ENCODE measurements at regions not wholly inside any gene's neighbourhood (a gene's known extent, or its start where the extent isn't known, plus 50 kb on each side); places are given as distances from the start of the nearest gene placed in this dataset.

DNA sequence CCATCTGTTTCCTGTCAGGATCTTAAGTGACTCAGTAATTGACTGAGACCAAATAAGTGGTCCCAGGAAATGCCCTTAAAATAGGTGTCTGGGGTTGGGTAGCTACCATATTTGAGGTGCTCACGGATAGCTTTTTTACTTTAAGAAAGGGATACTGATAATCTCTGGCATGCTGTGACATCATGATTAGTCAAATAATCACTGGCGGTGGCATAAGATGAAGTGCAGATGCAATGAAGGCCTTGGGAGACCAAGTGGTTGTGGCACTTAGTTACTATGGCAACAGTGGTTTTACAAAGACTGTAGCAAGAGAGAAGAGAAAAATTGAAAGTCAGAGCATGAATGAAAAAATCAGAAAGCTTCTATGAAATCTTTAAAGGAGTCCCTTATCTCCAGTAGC lies 114.5 kb upstream of the SLIT2 start:
- Mint-ChIP-seq H3K27me3 (ENCODE audit: low read depth) (no peaks in the 10 kb centered on the region), H3K4me1 (no peaks in the 10 kb centered on the region), H3K9me3 (peaks cover 17% of the 10 kb centered on the region), H3K27ac (no peak overlapping the region), H3K4me3 (no peak overlapping the region), H3K36me3 (ENCODE audit: low read depth) (peaks cover 3% of the 10 kb centered on the region)
- TF ChIP-seq CTCF (IDR thresholded peaks at IDR 0.05; ENCODE audit: unreplicated experiment in 3 of 3), result no peak

DNA sequence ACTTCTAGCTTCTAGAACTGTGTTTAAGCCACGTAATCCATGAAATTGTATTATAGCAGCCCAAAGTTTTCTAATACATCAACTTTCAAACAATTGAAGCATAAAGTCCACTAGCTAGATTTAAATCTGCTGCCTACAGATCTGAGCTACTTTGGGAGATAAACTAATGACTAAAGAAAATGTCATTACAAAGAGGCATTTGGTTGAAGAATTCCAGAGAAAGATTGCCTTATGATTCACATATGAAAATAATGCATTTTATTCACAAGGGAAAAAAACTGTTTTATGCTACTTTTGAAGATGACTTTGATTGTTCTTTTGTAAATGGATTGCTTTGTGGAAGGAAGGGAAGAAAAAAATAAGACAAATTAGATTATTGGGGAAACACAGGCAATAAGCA lies 124.1 kb upstream of the SLIT2 start:
- Mint-ChIP-seq H3K36me3 (ENCODE audit: low read depth) (no peaks in the 10 kb centered on the region), H3K9me3 (no peaks in the 10 kb centered on the region), H3K27me3 (ENCODE audit: low read depth) (no peaks in the 10 kb centered on the region), H3K27ac (no peak overlapping the region), H3K4me3 (no peak overlapping the region), H3K4me1 (no peaks in the 10 kb centered on the region)
- TF ChIP-seq CTCF (IDR thresholded peaks at IDR 0.05; ENCODE audit: unreplicated experiment in 3 of 3), result no peak

- no peak overlapping the region for H3K27ac Mint-ChIP-seq
- H3K36me3 Mint-ChIP-seq (ENCODE audit: low read depth), result no peaks in the 10 kb centered on the region
- H3K4me3 Mint-ChIP-seq, result no peak overlapping the region
- no peaks in the 10 kb centered on the region for H3K9me3 Mint-ChIP-seq
- H3K27me3 Mint-ChIP-seq (ENCODE audit: low read depth), result no peaks in the 10 kb centered on the region
- no peak for TF ChIP-seq CTCF (IDR thresholded peaks at IDR 0.05; ENCODE audit: unreplicated experiment in 3 of 3)
- no peaks in the 10 kb centered on the region for H3K4me1 Mint-ChIP-seq
Observed at GRCh38 chr4:20126906-20127305, 124.8 kb upstream of the SLIT2 start.

DNA sequence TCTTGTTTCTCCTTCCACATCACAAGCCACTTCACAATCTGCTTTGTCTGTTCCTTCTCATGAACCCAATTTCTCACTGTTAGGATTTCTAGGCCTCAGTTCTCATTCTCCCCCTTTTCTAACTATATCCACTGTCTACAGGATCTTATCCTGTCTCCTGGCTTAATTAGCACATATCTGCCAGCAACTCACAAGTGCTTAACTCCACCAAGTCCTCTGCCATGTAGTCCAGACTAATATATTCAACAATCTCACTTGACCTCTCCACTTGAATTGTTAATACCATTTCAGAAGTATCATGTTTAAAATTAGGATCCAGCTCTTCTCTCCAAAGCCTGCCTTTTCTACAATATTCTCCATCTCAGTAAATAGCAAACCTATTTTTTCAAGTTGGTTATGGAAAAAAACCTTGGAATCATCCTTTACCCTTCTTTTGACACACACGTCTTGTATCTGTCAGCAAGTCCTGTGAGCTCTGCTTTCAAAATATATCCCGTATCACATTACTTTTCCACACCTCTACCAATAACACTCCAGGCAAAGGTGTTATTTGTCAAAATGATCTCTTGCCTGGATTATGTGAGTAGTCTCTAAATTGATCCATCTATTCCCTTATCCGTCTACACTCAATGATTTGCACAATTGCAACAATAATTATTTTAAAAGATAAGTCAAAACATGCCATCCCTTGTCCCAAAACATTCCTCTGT lies 127.2 kb upstream of the SLIT2 start:
- no peaks in the 10 kb centered on the region for H3K27me3 Mint-ChIP-seq (ENCODE audit: low read depth)
- TF ChIP-seq CTCF (IDR thresholded peaks at IDR 0.05; ENCODE audit: unreplicated experiment in 3 of 3), result no peak
- no peak overlapping the region for H3K27ac Mint-ChIP-seq
- no peak overlapping the region for H3K4me3 Mint-ChIP-seq
- H3K36me3 Mint-ChIP-seq (ENCODE audit: low read depth), result no peaks in the 10 kb centered on the region
- no peaks in the 10 kb centered on the region for H3K4me1 Mint-ChIP-seq
- H3K9me3 Mint-ChIP-seq, result no peaks in the 10 kb centered on the region

DNA sequence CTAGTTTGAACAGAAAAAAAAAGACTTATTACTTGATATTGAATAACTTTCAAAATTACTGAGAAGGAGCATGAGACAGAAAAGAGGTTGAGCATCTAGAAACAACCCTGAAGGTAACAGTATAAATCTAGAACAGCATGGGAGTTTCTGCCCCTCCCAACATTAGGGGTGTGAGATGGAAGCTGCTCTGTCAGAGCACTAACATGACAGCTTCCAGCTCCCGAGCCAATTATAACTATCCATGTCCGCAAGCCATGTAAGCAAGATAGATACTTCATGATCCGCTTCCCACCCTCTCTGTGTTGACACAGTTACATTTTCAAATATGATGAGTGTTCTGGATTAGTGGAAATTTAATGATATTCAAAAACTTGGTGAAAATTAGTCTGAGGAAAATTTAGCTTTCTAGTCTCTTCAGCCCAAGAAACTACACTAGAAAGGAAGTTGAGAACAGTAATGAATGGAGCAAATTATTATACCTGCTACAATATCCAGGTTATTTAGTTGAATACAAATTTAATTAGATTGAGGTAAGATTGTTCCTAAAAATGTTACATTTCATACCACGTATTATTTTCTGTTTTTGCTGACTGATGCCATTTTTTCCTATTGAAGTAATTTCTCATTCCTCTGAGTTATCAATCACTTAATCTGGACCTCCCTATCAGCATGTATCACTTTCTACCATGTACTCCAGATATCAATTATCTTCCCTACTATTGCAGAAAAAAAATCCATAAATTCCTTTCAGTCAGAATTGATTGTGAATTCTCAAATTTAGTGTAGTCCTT lies 129.3 kb upstream of the SLIT2 start:
- Mint-ChIP-seq H3K4me1 (no peaks in the 10 kb centered on the region), H3K27me3 (ENCODE audit: low read depth) (no peaks in the 10 kb centered on the region), H3K4me3 (no peak overlapping the region), H3K27ac (no peak overlapping the region), H3K36me3 (ENCODE audit: low read depth) (no peaks in the 10 kb centered on the region), H3K9me3 (no peaks in the 10 kb centered on the region)
- no peak for TF ChIP-seq CTCF (IDR thresholded peaks at IDR 0.05; ENCODE audit: unreplicated experiment in 3 of 3)
